SH-SY5Y (cell line): ENCODE measurements at regions not wholly inside any gene's neighbourhood (a gene's known extent, or its start where the extent isn't known, plus 50 kb on each side); places are given as distances from the start of the nearest gene placed in this dataset.

Experiments
- GATA2 ChIP-seq: IDR thresholded peaks from 2 replicates; pipeline ENCODE4 v1.6.1; 2011; ENCODE audit warnings: mild to moderate bottlenecking, low read depth, low read length
- GATA3 ChIP-seq: IDR thresholded peaks from 2 replicates; pipeline ENCODE4 v1.6.1; 2011; ENCODE audit warnings: low read depth, mild to moderate bottlenecking, low read length, moderate library complexity

GRCh38 chr13:24041651-24042225, 118.8 kb upstream of the SPATA13 start:
- no peak for TF ChIP-seq GATA2
- TF ChIP-seq GATA3: no peak

- TF ChIP-seq GATA2: no peak
- TF ChIP-seq GATA3: no peak
These were observed 117.6 kb upstream of the SPATA13 start for GRCh38 chr13:24042710-24043440.

GRCh38 chr13:24043590-24044350, 116.8 kb upstream of the SPATA13 start:
- TF ChIP-seq GATA3 (no peak), GATA2 (no peak)

DNA sequence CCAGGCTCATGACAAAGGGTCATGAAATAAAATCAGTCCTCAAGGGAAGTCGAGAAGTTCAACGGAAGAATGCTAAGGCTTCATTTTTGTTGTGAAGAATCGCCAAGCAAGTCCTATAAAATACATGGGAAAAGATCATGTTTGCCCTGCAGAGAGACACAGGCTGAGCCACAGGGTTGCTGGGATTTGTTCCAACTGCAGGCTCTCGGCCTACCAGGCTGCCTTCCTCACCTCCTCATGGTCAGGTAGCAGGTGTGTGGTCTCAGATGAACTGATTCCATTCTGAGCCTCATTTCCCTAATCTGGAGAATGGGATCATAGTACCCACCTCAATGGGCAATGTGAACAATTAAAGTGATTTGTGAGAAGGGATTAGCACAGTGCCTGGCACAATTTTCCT, 114.9 kb upstream of the SPATA13 start:
- TF ChIP-seq GATA2 (no peak), GATA3 (no peak)

- no peak for TF ChIP-seq GATA3
- TF ChIP-seq GATA2: no peak
These were observed 110.2 kb upstream of the SPATA13 start for GRCh38 chr13:24050292-24050711.

DNA sequence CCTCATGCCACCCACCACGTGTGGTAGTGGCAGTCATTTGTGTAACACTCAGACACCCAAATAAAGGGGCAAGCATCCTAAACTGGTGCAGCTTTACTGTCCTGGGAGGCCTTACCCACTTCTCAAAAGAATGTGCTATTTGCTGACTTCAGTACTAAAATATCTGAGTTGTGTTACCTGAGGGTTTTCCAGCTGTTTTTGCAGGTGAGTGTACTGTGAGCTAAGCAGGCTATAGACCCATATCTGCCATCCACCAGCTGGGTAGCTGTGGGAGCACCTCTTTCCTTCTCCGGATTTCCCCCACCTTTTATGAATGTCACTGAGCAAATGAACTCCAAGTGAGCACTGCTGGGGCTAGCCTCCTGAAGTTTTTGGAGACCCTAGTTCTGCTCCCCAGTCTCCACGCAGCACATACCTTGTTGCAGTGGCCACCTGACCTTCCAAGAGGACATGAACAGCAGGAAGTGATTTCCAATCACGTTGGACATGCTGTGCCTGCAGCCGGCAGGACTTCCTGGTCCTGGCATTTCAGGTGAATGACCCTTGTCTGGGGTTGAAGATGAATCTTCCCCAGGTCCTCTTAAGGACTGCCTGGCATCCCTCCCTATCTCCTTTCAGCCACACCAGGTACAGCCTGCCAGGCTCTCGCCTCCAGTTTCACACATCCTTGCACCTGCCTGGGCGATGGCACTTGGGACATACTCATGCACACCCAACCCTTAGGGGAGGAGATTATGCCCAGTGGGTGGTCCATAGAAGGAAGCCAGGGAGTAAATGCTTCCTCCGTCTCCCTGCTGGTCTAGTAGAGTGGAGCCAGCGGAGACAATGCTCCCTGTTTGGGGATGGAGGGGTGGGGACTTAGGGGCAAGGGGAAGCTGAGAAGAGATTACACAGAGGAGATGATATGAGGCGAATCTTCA, 109.5 kb upstream of the SPATA13 start:
- TF ChIP-seq GATA2 (no peak), GATA3 (no peak)

GRCh38 chr13:24052547-24053518, 107.7 kb upstream of the SPATA13 start:
- TF ChIP-seq GATA2 (no peak), GATA3 (no peak)

GRCh38 chr13:24053519-24054251, 106.8 kb upstream of the SPATA13 start:
- TF ChIP-seq GATA2: no peak
- TF ChIP-seq GATA3: no peak

DNA sequence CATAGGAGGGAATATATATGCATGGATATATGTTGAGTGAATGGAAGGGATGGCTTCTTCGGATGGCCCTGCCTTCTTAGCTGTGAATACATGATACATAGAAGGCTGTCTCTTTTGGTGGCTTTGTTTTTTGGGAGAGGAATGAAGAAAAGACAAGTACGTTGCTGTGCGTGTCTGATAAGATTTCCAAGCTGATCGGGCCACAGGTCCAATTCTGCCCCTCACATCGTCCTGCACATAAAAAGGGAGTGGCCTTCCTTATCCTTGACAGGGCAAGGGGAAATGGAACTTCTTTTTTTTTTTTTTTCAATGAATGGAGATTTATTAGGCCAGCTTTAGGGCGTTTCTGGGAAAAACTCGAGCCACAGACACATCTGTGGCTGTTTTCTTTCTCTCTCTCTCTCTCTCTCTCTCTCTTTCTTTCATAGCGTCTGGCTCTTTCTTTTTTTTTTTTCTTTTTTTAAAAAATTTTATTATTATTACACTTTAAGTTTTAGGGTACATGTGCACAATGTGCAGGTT, 103.8 kb upstream of the SPATA13 start:
- TF ChIP-seq GATA3: no peak
- no peak for TF ChIP-seq GATA2

GRCh38 chr13:24060993-24061392, 99.5 kb upstream of the SPATA13 start:
- TF ChIP-seq GATA3 (no peak), GATA2 (no peak)

- TF ChIP-seq GATA3: no peak
- no peak for TF ChIP-seq GATA2
These were observed 97.1 kb upstream of the SPATA13 start for GRCh38 chr13:24063281-24063877.

- TF ChIP-seq GATA3 (no peak), GATA2 (no peak)
These were observed 96.1 kb upstream of the SPATA13 start for GRCh38 chr13:24064371-24064770.
